ENCODE measurements at regions not wholly inside any gene's neighbourhood (a gene's known extent, or its start where the extent isn't known, plus 50 kb on each side); places are given as distances from the start of the nearest gene placed in this dataset.
A peak's percentile ranks its signal among the peaks of the same experiment; 100 is the strongest.

GRCh38 chr11:2077061-2077802, 62.0 kb downstream of the IGF2 start:
- intact Hi-C loops (cut with micrococcal nuclease) (loop anchor here (1.0 kb wide), 3 partner anchors 20 to 62 kb away; partner anchors contain the start of gene IGF2), dilution Hi-C loops (cut with MboI; ENCODE audit: extremely low pct_ligation_motif_present, low sequenced_read_pairs) (no loop called here)
- Histone ChIP-seq H3K9ac (replicated peaks; ENCODE audit: extremely low read depth, insufficient read depth, low read length) (peak overlapping the region; percentile 33), H3K9me1 (replicated peaks; ENCODE audit: control insufficient read depth, extremely low read depth, insufficient read depth, low read length) (no peaks in the 10 kb centered on the region), H4K20me1 (replicated peaks; ENCODE audit: control insufficient read depth, extremely low read depth, insufficient read depth, low read length) (no peaks in the 10 kb centered on the region), H3K4me3 (replicated peaks in 1 of 3; ENCODE audit: insufficient read depth in 1 of 3, low read depth in 1 of 3, low read length in 3 of 3) (no peak overlapping the region), H2AFZ (ENCODE audit: low read depth, low read length) (peak overlapping the region; percentile 35), H3K27ac (ENCODE audit: insufficient read depth, low read depth, low read length) (peak overlapping the region; percentile 80), H3K27me3 (ENCODE audit: control insufficient read depth in 2 of 2, insufficient read depth in 2 of 2, low read length in 2 of 2) (no peaks in the 10 kb centered on the region), H3K9me3 (replicated peaks; ENCODE audit: control insufficient read depth, insufficient read depth, low read length) (no peaks in the 10 kb centered on the region), H3K79me2 (ENCODE audit: control insufficient read depth, insufficient read depth, low read length) (no peaks in the 10 kb centered on the region), H3K4me1 (ENCODE audit: control insufficient read depth, extremely low read depth, insufficient read depth, low read length) (peaks cover 17% of the 10 kb centered on the region), H3K4me2 (ENCODE audit: insufficient read depth, low read length) (peak overlapping the region; percentile 55), H3K36me3 (ENCODE audit: control insufficient read depth in 2 of 2, extremely low read depth in 1 of 2, insufficient read depth in 2 of 2, low read length in 2 of 2) (no peaks in the 10 kb centered on the region)
- TF ChIP-seq MYC (IDR thresholded peaks at IDR 0.05; ENCODE audit: low read depth, low read length) (no peak), GATA2 (IDR thresholded peaks at IDR 0.05; ENCODE audit: insufficient read depth, insufficient read length, low read depth, low read length) (peak; percentile 99), CTCF (IDR thresholded peaks at IDR 0.05; ENCODE audit: extremely low read depth in 1 of 2, insufficient read depth in 1 of 2, low read depth in 1 of 2, low read length in 2 of 2) (no peak), EZH2 (IDR thresholded peaks at IDR 0.05; ENCODE audit: borderline replicate concordance, low read depth, low read length, severe bottlenecking) (no peak), FOS (IDR thresholded peaks at IDR 0.05; ENCODE audit: borderline replicate concordance, insufficient read depth, low read length) (peak; percentile 93), JUN (IDR thresholded peaks at IDR 0.05; ENCODE audit: borderline replicate concordance, insufficient read depth, insufficient read length, low read depth) (peak; percentile 65), POLR2A (IDR thresholded peaks at IDR 0.05; ENCODE audit: low read depth, low read length) (no peak), POLR2AphosphoS5 (IDR thresholded peaks at IDR 0.05; ENCODE audit: insufficient read depth, low read depth, low read length) (peak; percentile 49)
- TF ChIP-seq, protein P1, sequence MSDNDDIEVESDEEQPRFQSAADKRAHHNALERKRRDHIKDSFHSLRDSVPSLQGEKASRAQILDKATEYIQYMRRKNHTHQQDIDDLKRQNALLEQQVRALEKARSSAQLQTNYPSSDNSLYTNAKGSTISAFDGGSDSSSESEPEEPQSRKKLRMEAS (IDR thresholded peaks at IDR 0.05; ENCODE audit: insufficient read depth, insufficient read length): no peak
- DNase-seq (ENCODE audit: low read depth, low spot score): peak; percentile 86
- peak; percentile 93 for FAIRE-seq
- BruUV-seq (replicated peaks): no TSS peak
- POLR2A ChIA-PET: interaction anchor here (0.6 to 0.7 kb wide), 2 partner anchors 33 to 82 kb away, joined by 3 read pairs; no protein-coding TSS in a partner anchor
- CTCF ChIA-PET: interaction anchor here (0.6 to 1.4 kb wide), 12 partner anchors 14 to 425 kb away, joined by 3 to 15 read pairs (median 4); no protein-coding TSS in a partner anchor

Measured in endothelial cell of umbilical vein (primary cell).